MV-4-11 (cell line): ENCODE measurements at regions not wholly inside any gene's neighbourhood (a gene's known extent, or its start where the extent isn't known, plus 50 kb on each side); places are given as distances from the start of the nearest gene placed in this dataset.
A peak's percentile ranks its signal among the peaks of the same experiment; 100 is the strongest.

Source experiments
- DNase-seq: peaks from one replicate; lab custom pipeline; 2025; lab: John Stamatoyannopoulos, UW

DNA sequence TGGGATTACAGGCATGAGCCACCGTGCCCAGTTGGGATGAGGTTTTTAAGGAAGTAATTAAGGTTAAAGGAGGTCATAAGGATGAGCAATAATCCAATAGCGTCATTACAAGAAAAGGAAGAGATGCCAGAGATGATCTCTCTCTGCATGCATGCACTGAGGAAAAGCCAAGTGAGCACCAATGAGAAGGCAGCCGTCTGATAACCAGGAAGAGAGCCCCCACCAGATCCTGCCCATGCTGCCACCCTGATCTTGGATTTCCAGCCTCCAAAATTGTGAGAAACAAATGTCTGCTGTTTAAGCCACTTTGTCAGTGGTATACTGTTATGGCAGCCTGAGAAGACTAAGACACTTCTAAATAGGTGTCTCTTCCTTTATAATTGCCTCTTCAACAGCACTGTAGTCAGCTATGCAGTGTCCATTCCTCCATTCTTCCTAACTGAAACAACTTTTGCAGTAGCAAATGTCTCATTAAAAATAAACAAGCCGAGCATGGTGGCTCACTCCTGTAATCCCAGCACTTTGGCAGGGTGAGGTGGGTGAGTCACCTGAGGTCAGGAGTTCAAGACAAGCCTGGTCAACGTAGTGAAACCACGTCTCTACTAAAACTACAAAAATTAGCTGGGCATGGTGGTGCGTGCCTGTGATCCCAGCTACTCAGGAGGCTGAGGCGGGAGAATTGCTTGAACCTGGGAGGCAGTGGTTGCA is 216.2 kb upstream of the RUNX1 start:
- DNase-seq, result no peak

DNA sequence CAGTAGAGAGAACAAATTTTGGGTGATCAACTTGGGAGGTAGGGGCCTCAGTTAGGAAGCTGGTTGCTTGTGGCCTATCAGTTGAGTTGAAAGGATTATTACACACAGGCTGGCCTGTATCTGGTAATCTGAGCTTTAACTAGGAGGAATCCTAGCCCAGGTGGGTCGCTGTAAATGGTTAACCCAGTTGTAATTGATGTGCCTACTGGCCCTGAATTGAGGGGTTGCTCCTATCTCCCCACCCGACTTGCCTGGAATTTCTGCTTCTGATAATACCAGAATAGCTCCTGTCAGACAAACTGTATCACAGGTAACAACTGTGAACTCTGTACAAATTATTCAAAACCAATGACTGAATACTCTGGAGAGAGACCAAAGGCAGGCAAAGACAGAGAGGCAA is 210.4 kb upstream of the RUNX1 start:
- no peak for DNase-seq

DNA sequence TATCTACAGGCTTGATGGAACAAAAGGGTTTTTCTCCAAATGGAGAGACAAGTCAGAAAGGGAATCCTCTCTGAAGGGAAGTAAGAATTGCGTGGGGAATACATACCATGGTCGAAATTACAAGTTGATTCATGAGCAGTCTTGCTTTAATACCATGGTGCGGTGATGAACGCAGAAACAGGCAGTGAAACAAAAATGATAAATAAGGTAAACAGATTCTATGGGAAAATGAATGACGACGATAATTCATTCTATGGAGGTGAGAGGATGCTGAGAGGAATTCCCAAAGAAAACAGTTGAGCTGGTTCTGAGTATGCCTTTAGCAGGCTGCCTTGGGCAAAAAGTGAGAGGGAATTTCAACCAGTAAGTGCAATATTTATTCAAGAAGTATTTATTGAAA is 209.4 kb upstream of the RUNX1 start:
- DNase-seq, result no peak

DNA sequence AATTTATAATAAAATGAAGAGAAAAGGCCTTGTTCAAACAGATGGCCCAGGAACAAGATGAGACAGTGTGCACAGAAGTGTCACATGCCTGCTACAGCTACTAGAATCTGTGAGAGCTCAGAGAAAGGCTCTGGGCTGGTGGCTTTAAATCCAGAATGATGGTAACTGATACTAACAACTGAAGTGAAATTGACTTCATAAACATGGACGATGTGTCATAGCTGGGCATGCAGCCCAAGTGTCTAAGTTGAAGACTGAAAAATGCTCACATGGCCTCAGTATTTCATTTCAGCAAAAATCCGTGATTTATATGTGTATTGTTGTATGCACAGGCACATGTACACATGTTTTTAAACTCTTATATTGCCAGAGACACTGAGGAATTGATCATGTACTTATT is 208.3 kb upstream of the RUNX1 start:
- no peak for DNase-seq

DNA sequence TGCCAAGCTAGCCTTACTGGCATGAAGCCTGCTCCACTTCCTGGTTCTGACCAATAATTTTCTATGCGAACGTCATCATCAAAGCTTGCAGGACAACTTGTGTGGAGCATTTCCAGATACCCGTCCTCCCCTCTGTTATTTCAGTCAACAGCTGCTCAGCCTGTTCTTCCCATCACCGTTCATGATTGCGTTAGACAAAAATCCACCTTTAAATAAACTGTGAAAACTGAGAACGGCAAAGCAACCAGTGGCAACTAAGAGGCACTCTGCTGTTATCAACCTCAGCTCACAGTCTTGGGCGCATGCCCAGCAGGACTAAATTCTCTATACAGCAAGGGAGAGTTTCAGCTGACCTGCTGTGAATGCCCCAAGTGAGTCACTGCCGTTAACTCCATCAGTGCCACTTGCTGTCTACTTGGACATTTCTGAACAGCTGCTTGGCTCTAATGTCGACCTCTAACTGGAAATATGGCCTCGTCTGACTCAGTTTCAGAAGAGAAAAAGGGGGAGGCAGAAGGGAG is 207.4 kb upstream of the RUNX1 start:
- no peak for DNase-seq

DNA sequence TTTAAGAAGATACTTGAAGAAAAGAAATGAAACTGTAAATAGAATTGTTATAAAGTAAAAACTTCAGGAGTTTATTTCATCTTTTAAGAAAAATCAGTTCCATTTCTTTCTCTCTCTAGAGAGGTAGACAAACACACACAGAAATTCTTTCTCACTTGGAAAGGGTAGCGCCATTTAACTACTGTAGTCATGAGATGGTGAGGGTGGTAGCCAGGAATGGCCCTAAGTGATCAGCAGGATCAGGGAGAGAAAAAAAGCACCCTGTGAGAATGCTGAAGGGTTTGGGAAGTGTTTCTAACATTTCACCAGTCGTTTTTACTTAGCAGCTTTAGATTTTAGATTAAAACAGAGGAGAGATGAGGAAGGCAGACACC is 205.7 kb upstream of the RUNX1 start:
- no peak for DNase-seq

DNA sequence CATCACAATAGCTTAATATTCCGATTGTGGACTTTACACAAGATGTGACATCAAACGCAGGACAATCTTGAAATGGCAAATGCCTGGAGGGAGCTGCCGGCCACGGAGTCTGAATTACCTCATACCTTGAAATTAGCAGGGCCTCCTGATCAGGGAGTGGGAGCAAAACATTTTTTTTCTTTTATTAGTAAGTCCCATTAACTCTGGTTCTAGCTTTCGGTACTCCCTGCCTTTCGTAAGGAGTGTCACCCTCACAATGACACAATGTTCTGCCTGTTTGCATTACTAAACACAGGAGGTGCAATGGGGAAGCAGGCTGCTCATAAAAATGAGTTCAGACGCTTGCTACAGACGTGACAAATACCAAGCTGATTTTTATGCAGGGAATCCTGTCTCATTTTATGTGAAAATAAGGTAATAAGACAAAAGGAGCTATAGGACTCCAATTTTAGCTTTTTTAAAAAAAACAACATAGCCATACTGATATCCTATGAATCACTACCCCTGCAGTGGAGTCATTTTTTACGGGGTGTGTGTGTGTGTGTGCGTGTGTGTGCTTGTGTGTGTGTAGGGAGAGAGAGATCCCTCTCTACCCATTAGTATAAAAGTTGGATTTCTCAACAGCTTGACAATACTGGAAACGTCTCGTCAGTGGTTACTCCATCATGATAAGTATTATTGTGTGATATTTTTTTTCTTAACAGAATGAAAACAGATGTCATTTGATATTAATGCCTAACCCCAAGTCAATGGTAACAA is 205.1 kb upstream of the RUNX1 start:
- no peak for DNase-seq

DNA sequence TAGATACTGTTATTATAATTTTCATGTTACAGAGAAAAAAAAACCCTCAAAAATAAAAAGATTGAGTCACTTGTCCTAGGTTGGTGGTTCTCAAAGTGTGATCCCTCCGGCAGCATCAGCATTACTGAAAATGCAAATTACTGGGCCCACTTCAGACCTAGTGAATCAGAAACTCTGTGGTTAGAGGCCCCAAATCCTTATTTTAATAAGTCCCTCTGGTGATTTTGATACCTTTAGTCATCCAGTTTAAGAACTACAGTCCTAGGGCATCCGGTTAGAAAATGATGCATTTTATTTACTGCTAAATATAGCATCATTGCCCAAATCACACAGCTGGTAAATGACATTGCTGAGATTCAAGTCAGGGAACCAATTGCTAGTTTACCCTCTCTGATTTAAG is 203.7 kb upstream of the RUNX1 start:
- no peak for DNase-seq

DNA sequence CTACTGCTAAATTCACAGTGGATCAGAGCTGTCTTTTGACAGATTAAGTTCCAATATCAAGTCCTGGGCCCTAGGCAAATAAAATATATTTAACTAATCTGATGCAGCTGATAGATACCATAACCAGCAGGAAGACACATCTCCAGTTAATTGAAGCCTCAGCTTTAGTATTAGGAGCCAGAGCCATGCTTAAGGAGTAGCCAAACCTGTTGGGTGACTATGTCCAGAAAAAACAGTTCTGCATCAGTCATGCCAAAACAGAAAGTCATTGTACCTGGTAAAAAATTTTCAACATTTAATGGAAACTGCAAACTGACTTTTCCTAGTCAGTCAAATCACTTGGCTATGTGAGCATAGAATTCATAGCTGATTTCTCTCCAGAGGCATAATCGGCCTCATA is 200.5 kb upstream of the RUNX1 start:
- no peak for DNase-seq

DNA sequence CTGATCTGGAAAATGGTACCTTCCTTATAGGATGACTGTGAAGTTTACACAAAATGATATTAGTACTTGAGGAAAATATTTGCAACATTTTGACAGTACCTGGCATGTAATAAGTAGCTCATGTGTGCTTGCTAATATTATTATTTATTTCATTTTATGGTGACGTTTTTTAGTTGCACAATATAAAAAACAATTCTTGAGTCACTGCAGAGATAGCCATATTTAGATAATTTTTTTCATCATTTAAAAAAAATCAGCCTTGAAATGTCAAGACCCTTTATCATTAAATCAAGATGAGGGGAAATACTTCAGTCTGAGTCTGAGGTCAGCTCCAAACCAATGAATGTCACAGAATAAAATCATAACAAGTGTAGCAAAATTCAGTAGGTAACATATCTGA is 196.8 kb upstream of the RUNX1 start:
- no peak for DNase-seq

DNA sequence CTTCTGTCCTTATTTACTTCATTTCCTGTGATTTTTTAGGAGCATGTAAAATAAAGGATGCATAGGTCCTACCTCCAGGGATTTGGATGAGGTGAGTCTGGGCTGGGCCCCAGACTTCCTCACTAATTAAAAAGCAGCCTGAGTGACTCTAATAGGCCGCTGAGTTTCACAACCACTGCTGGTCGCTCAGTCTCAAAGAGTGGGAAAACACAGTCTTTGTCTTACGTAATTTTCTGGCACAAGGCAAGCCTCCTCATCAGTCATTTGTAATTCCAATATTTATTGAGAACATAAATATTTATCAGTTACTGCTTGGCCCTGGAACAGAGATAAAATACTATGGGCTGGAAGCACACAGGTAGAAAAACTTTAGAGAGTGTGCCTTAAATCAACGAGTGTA is 195.4 kb upstream of the RUNX1 start:
- DNase-seq, result peak; percentile 35

DNA sequence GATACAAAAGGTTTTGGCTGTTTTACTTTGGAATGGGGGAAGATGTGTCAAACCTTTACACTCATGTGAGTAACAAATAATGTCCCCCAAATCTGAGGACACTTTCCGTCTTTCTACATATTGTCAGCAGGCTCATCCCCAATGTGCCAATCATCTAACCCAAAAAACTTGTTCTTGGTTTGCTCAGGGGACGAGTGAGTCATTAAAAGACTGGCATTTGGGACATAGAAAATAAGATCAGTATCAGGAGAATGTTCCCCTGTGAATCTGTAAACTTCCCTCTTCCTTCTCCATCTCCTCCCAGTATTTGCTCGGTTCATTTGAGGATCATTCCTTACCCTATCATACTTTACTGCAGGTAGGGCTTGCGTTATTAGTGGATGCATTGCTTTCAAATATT is 194.1 kb upstream of the RUNX1 start:
- DNase-seq, result no peak

DNA sequence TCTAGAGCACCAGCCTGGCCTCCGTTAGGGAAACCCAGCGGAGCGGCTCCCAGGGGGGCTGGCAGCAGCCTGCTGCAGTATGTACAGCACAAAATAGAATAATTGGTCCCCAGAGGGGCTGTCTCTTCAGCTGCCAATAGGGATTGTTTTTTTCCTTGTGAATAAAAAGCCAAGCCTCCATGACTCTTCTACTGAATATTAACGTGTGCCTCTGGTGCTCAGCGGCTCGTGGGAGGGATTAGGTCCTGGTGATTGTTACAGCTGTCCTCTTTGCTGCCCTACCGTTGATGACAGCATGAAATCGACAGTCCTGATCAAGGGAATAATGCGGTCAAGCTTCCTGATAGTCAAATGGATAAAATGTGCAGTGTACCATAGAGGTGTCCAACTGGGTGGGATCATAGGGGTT is 190.7 kb upstream of the RUNX1 start:
- DNase-seq, result no peak

DNA sequence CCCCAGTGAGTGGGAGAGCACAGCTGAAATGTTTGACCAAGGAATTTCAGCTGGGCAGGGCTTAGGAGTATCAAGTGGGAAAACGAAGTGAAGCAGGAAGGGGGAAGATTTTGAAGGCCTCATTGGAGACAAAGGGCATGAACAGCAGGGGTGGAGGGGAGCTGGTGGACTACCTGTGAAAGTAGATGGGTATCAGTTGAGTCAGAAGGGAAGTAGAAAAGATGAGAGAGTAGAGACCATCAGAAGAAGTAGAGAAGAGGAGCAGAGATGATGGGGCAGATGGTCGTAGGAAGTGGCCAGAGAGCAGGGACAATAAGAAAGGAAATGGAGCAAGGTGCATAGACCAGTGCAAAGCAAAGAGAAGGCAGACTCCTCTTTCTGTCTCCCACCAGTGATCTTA is 189.0 kb upstream of the RUNX1 start:
- no peak for DNase-seq

DNA sequence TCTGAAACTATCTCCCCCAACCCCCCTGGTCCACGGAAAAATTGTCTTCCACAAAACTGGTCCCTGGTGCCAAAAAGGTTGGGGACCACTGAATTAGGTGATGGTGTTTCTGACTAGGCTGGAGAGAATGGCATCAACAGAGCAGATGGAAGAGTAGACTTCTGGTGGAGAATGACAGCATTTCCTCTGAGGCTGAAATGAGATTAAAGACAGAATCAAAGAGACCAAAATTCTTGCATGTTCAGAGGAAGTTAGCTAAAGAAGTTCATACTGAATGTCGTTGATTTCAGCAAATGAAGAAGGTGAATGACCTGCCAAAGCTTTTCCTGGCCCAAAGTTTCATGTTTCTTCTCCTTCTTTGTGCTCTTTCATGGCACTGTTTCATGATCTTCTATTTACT is 188.2 kb upstream of the RUNX1 start:
- DNase-seq, result no peak

DNA sequence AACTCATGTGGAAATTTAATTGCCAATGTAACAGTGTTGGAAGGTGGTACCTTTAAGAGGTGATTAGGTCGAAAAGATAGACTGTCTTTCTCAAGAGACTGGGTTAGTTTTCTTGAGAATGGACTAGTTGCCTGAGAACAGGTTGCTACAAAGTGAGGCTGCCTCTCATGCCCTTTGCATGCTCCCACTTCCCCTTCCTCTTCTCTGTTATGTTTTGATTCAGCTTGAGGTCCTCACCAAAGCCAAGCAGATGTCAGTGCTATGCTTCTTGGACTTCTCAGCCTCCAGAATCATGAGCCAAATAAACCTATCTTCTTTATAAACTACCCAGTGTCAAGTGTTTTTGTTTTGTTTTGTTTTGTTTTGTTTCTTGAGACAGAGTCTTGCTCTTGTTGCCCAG is 187.0 kb upstream of the RUNX1 start:
- peak; percentile 89 for DNase-seq

DNA sequence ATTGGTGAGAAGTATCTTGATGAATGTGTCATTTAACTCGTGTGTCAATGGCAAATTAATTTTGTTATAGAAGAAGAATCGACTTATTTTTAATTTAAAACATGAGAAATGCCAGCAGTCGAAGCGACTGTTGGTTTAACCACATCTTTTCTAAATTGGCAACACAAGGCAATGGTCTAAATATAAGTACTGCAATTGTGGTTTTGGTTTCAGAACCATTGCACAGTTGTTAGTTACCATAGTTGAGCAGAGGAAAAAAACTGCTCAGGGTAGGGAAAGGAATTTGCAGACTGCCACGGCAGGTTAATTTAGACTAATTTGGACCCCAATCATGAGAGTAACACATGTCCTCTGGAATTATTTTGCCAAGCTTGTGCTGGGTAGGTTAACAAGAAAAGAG is 185.6 kb upstream of the RUNX1 start:
- DNase-seq, result peak; percentile 90

DNA sequence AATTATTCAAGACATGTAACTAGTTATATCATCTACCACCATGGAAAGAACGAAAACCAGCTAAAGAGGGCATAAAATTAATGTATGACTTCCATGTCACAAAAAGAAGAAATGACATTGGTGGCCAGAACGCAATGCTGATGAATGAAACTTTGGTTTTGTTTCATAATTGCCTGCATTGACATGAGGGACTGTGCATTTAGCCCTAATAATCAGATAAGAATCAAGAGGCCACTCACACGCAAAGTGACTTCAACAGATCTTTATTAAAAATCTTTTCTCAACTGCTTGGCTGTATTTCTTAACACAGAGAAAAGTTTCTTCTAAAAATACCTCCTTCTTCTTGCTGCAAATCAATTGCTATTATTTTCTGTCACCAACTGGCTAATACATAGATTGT is 184.7 kb upstream of the RUNX1 start:
- no peak for DNase-seq

DNA sequence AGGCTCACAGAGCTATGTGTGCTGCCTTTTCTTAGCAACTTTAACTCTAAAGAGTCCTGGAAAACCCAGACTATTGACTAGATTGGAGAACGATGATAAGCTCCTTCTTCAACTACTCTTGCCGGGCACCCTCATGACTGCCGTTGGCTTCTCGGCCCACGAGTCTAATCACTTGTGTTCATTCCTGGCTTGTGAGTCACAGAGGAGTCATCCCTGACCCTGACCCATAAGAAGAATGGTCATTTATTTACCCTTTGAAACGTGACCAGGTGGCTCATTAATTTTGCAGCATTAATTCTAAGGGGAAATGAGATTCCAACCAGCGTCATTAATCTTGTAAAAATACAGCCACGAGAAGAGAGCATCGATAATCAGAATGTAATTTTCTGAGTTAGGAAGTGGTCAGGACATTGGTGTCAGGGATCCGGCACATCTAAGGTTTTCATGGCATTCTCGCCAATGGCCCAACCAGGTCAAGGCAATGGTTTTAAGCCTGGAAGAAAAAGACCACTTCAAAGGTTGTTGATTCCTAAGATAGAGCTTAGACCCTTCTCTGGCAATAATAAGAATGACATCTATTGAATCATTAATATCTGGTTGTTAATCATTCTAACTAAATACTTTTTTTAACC is 183.6 kb upstream of the RUNX1 start:
- no peak for DNase-seq

DNA sequence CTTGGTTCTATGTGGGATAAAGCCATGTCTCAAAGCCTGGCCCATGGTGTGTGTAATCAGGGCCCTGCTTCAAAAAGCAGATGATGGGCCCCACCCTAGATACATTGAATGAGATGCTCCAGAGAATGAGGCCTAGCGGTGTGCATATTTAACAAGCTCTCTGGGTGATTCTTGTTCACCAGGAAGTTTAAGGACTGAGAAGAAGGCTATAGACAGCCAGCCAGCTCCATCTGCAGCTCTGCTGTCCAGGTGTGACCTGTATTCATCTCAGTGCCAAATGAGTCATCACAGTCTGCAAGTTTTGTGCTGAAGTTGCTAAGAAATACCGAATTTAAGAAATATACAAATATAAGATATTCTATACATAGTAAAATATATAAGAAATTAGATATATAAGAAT is 182.0 kb upstream of the RUNX1 start:
- DNase-seq, result no peak

DNA sequence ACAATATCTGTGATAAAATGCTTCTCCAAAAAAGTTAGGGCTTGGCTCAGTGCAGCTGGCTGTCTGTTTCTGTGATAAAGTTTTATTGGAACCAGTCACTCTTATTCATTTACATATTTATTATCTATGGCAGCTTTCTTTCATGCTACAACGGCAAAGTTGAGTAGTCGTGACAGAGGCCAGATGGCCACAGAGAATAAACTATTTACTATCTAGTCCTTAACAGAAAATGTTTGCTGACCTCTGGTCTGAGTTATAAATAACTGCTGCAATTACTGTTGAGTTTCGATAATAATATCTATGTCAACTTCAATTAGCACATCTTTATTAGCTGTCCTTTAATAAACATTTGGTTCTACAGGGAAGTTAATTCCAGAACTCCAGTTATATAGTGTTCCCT is 180.2 kb upstream of the RUNX1 start:
- DNase-seq, result no peak

DNA sequence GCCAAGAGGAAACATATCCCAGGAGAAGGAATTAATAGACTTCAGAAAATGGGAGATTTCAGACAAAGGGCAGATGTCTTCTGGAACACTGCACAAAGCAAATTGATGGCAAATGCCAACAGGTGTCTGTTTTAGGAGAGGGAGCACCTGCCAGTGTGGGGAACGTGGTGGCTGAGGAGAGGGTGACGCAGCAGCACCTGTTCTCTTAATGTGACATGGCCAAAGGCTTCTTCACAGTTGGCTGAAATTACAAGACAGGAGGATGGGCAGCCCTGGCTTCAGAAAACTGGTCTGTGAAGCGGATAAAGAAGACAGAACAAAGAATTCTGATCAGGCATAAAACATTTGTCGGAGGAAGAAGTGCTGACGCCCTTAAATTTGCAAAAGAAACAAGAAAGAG is 178.7 kb upstream of the RUNX1 start:
- DNase-seq, result no peak
